HG03521 (cell line): ENCODE measurements at regions not wholly inside any gene's neighbourhood (a gene's known extent, or its start where the extent isn't known, plus 50 kb on each side); places are given as distances from the start of the nearest gene placed in this dataset.
"Not testable (repeated sequence)": the region's sequence is repeated elsewhere in the genome, so short reads cannot be mapped to it uniquely, and the experiment has no call there.

Experiments
- ATAC-seq: cut with Tn5 transposase; IDR thresholded peaks from one replicate; pipeline ENCODE4 v1.9.1; 2021; ENCODE audit warnings: mild to moderate bottlenecking, moderate library complexity; ENCODE audit not compliant: unreplicated experiment

DNA sequence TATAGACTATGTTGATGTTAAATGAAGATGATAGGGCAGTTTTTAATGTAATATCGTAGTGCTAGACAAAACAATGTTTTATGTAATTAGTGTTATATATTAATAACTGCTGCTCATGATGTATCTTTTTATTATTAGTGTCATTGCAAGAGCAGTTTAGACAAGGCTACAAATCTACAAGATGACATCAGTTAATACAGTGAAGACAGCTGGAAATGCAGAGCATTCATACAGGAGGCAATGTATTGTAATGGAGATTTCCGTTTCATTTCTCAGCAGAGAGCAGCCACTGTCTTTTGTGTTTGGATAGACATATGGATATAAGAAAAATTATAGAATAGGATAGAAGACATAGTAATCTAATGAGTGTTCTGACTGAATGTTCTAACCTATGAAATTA is 178.0 kb downstream of the FOXG1 start:
- ATAC-seq = no peak

DNA sequence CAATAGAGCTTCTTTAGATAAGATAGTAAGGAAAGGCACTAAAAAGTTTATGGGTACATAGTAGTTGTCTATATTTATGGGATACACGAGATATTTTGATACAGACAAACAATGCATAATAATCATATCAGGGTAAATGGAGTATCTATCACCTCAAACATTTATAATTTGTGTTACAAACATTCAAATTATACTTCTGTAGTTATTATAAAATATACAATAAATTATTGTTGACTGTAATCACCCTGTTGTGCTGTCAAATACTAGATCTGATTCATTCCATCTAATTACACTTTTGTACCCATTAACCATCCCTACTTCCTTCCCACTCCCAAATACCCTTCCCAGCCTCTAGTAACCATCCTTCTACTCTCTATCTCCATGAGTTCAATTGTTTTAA is 179.7 kb downstream of the FOXG1 start:
- no peak for ATAC-seq

- no peak for ATAC-seq
Observed at GRCh38 chr14:28949503-28949902, 182.9 kb downstream of the FOXG1 start.

DNA sequence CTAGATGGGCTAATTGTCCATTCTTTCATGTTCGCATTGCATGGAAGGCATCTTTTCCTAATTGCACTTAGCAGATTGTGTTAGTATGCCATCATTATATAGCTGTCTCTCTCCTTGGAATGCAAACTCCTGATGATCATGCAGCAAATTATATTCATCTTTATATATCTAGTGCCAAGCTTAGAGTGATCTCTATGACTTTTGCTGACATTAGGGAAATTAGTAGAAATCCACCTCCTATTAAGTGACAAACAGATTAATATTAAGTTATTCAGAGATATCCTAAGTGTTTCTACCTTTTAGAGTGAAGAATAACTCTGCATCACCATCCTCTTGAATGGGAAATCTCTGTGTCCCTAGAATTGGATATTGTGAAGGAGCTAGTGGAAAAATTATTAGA is 185.6 kb downstream of the FOXG1 start:
- no peak for ATAC-seq

- no peak for ATAC-seq
Observed at GRCh38 chr14:28952666-28953065, 186.1 kb downstream of the FOXG1 start.

DNA sequence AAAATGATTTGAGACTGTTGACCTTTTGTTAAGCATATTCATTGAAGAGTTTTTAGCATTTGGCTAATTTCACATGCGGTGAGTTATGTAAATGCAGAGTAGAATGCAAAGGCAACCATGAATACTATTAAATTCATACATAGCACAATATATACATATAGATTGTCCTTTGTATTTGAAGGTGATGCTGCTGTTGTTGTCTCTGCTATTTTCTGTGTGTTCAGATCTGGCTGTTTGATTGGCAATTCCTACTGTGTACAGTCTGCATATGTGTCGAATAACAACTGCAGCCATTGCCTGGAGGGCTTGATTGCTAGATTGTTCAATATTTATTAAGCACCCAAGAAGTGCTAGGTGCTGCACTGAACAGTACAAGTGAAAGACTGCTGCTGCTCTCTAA is 187.4 kb downstream of the FOXG1 start:
- ATAC-seq = no peak

DNA sequence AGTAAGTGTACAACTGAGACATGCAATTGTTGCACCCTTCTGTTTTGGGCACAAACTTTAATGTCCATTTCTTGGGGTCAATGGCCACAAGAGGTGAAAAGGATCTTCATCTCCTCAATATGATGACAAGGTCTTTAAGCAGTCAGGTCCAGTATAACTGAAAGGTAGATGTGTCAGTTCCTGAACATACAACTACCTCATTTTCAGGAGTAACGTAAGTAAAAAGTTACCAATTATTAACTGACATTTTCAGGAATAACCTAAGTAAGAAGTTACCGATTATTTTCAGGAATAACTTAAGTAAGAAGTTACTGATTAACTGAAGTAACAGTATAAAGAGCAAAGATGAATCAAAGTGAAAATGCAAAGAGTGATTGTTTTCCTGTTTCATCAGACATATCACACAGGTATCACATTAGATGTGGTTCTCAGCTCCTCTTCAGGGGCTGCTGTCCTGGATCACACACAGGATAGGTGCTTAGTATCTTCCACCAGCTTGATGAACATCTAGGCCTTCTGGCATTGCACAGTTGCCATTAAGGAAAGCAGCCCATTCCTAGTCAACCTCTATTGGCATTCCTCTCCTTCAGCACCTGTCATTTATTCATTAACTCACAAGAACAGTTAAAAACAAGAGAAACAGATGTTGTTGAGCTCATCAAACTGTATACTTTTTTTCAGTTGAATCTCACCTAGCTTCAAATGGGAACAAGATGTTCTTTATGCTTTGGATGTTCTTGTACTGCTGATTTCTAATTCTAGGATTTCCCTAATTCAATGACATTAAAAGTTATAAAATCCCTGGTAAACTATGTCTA is 200.0 kb downstream of the FOXG1 start:
- ATAC-seq = no peak

- no peak for ATAC-seq
Observed at GRCh38 chr14:28975084-28975483, 208.5 kb downstream of the FOXG1 start.

DNA sequence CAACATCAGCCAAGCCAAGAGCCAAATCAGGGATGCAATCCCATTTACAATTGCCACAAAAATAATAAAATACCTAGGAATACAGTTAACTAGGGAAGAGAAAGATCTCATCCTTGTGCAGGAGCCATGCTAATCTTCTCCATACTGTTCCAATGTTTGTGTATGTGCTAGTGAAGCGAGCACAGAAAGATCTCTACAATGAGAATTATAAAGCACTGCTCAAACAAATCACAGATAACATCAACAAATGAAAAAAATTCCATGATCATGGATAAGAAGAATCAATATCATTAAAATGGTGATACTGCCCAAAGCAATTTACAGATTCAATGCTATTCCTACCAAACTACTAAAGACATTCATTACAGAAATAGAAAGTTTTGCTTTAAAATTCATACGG is 215.6 kb downstream of the FOXG1 start:
- no peak for ATAC-seq

- ATAC-seq = no peak
Observed at GRCh38 chr14:28983279-28983678, 216.7 kb downstream of the FOXG1 start.

- ATAC-seq = no peak
Observed at GRCh38 chr14:28987516-28987915, 220.9 kb downstream of the FOXG1 start.

- not testable (repeated sequence) for ATAC-seq
Observed at GRCh38 chr14:28997196-28997595, 230.6 kb downstream of the FOXG1 start.

DNA sequence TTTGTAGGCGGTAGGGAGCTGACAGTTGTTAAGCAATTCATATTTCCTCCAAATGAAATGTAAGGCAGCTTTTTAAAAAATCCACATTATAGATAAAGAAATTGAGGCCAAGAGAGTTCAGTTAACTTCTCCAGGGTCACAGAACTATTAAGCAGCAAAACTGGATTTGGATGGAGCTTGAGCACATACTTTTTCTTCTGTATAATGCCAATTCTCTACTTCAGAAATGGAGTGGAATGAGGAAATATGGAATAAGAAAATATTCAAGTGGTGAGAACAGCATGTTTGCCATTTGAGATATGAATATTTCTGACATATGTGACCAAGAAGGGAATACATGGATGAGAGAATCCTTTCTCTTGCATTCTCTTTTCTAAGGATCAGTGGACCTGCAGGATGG is 233.1 kb downstream of the FOXG1 start:
- ATAC-seq = no peak

DNA sequence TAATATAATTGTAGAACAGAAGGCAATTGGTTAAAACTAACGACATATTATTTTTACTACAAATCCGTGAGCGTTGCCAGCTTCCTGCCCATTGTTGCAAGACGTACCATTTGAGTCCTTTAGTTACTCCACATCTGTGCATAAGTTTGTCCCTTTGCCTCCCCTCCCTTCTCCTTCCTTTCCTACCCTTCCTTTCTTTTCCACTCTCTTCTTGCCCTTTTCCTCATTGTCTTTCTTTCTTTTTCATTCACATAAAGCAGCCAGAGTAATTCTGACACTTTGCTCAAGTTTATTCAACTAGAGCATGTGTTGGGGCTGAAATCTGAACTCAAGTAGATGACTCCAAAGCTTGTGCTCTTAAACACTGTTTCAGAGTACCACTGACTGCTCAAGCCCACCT is 239.1 kb downstream of the FOXG1 start:
- ATAC-seq = no peak

GRCh38 chr14:29007990-29008389 is 241.4 kb downstream of the FOXG1 start:
- no peak for ATAC-seq

GRCh38 chr14:29016050-29016900 is 249.7 kb downstream of the FOXG1 start:
- no peak for ATAC-seq

DNA sequence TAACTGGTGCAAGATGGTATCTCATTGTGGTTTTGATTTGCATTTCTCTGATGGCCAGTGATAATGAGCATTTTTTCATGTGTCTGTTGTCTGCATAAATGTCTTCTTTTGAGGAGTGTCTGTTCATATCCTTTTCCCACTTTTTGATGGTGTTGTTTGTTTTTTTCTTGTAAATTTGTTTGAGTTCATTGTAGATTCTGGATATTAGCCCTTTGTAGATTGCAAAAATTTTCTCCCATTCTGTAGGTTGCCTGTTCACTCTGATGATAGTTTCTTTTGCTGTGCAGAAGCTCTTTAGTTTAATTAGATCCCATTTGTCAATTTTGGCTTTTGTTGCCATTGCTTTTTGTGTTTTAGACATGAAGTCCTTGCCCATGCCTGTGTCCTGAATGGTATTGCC is 256.9 kb downstream of the FOXG1 start:
- not testable (repeated sequence) for ATAC-seq

- ATAC-seq = not testable (repeated sequence)
Observed at GRCh38 chr14:29027441-29027840, 260.9 kb downstream of the FOXG1 start.

GRCh38 chr14:29027941-29028705 is 261.5 kb downstream of the FOXG1 start:
- ATAC-seq = not testable (repeated sequence)

DNA sequence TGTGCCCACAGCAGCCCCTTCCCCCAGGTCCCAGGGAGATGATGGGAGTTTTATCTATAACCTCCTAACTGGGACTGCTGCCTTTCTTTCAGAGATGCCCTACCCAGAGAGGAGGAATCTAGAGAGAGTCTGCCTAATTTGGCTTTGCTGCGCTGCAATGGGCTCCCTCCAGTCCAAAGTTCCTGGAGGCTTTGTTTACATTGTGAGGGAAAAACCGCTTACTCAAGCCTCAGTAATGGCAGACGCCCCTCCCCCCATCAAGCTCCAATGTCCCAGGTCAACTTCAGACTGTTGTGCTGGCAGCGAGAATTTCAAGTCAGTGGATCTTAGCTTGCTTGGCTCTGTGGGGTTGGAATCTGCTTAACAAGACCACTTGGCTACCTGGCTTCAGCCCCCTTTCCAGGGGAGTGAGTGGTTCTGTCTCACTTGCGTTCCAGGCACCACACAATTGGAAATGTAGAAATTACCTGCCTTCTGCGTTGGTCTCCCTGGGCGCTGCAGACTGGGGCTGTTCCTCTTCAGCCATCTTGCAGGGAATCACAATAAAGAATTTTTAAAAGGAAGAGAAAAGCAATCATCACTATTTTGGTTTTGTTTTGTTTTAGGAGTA is 262.5 kb downstream of the FOXG1 start:
- ATAC-seq = no peak

GRCh38 chr14:29030121-29030520 is 263.5 kb downstream of the FOXG1 start:
- ATAC-seq = no peak
